SU-DHL-6 (cell line): ENCODE measurements at regions not wholly inside any gene's neighbourhood (a gene's known extent, or its start where the extent isn't known, plus 50 kb on each side); places are given as distances from the start of the nearest gene placed in this dataset.

ENCODE experiments used
- H2AFZ ChIP-seq: fragments of 200-600 bp; sonication (generic); 2 replicates; pipeline ENCODE4 v1.6.1; 2014; ENCODE audit warnings: low read depth, mild to moderate bottlenecking, moderate library complexity, mixed read lengths, antibody characterized with exemption, low read length; ENCODE audit not compliant: severe bottlenecking
- H3F3A ChIP-seq: fragments of 200-600 bp; shearing (Covaris generic); 2 replicates; pipeline ENCODE4 v1.6.0; 2016; ENCODE audit warnings: antibody characterized with exemption, mild to moderate bottlenecking; ENCODE audit not compliant: insufficient read depth
- H3K27ac ChIP-seq: fragments of 200-600 bp; sonication (generic); 2 replicates; pipeline ENCODE4 v1.5.1; 2016; ENCODE audit warnings: low read depth, mild to moderate bottlenecking, low read length, moderate library complexity, mixed read lengths
- H3K27me3 ChIP-seq: fragments of 200-600 bp; sonication (generic), shearing (Covaris generic); 2 replicates; pipeline ENCODE4 v1.6.0; 2014; ENCODE audit warnings: mild to moderate bottlenecking, low read length
- H3K36me3 ChIP-seq: fragments of 200-600 bp; sonication (generic); 2 replicates; pipeline ENCODE4 v1.6.1; 2014; ENCODE audit warnings: mild to moderate bottlenecking, low read length, mixed read lengths
- H3K4me2 ChIP-seq: fragments of 300-600, 200-600 bp; shearing (Covaris generic), sonication (generic); 2 replicates; pipeline ENCODE4 v1.6.0; 2014; ENCODE audit warnings: low read length, low read depth, mild to moderate bottlenecking; ENCODE audit not compliant: poor library complexity, severe bottlenecking
- H3K4me3 ChIP-seq: fragments of 200-600 bp; sonication (generic); 2 replicates; pipeline ENCODE4 v1.5.1; 2014; ENCODE audit warnings: antibody characterized with exemption, low read length, mild to moderate bottlenecking, mixed read lengths; ENCODE audit not compliant: insufficient read depth, poor library complexity, severe bottlenecking
- H3K79me2 ChIP-seq: fragments of 200-600 bp; sonication (generic); 2 replicates; pipeline ENCODE4 v1.6.1; 2014; ENCODE audit warnings: mild to moderate bottlenecking, low read length, moderate library complexity; ENCODE audit not compliant: insufficient read depth
- H3K9ac ChIP-seq: fragments of 200-600 bp; sonication (generic); 2 replicates; pipeline ENCODE4 v1.7.0; 2014; ENCODE audit warnings: mild to moderate bottlenecking, low read length
- H3K9me2 ChIP-seq: fragments of 200-600 bp; sonication (generic); replicated peaks from 2 replicates; pipeline ENCODE4 v1.6.1; 2014; ENCODE audit warnings: low read length; ENCODE audit not compliant: insufficient read depth
- H3K9me3 ChIP-seq: fragments of 200-600 bp; sonication (generic); 2 replicates; pipeline ENCODE4 v1.6.1; 2014; ENCODE audit warnings: low read length, mixed read lengths; ENCODE audit not compliant: insufficient read depth
- H4K20me1 ChIP-seq: fragments of 200-600 bp; sonication (generic); 2 replicates; pipeline ENCODE4 v1.6.1; 2014; ENCODE audit warnings: low read depth, mild to moderate bottlenecking, antibody characterized with exemption, low read length, moderate library complexity, mixed read lengths
- CTCF ChIP-seq: fragments of 200-600 bp; sonication (generic); IDR thresholded peaks from one replicate; pipeline ENCODE4 v1.5.1; 2017; ENCODE audit warnings: antibody characterized with exemption, mild to moderate bottlenecking, low read length, moderate library complexity; ENCODE audit not compliant: insufficient read depth, poor library complexity, severe bottlenecking
- EZH2phosphoT487 ChIP-seq: fragments of 200-600 bp; sonication (generic), shearing (Covaris generic); conservative IDR thresholded peaks from 2 replicates; pipeline ENCODE4 v1.6.1; 2018; ENCODE audit warnings: mild to moderate bottlenecking, antibody characterized with exemption, low read length, moderate library complexity, mixed read lengths

GRCh38 chr17:64783556-64784352, 121.6 kb upstream of the SMURF2 start:
- no peak overlapping the region for H2AFZ ChIP-seq
- no peak for TF ChIP-seq EZH2phosphoT487
- TF ChIP-seq CTCF, result no peak
- H3K36me3 ChIP-seq, result no peaks in the 10 kb centered on the region
- no peak overlapping the region for H3K4me2 ChIP-seq
- no peaks in the 10 kb centered on the region for H3K9me3 ChIP-seq
- H3K4me3 ChIP-seq, result no peak overlapping the region
- H3K27me3 ChIP-seq, result no peaks in the 10 kb centered on the region
- H3K9ac ChIP-seq, result no peak overlapping the region
- H3K27ac ChIP-seq, result no peak overlapping the region
- no peaks in the 10 kb centered on the region for H3K79me2 ChIP-seq
- no peaks in the 10 kb centered on the region for H3F3A ChIP-seq
- no peaks in the 10 kb centered on the region for H4K20me1 ChIP-seq
- H3K9me2 ChIP-seq, result no peaks in the 10 kb centered on the region

- TF ChIP-seq CTCF (no peak), EZH2phosphoT487 (no peak)
- no peaks in the 10 kb centered on the region for H3K79me2 ChIP-seq
- H2AFZ ChIP-seq, result no peak overlapping the region
- no peaks in the 10 kb centered on the region for H4K20me1 ChIP-seq
- no peaks in the 10 kb centered on the region for H3K36me3 ChIP-seq
- H3K27me3 ChIP-seq, result no peaks in the 10 kb centered on the region
- H3K9ac ChIP-seq, result no peak overlapping the region
- H3K9me3 ChIP-seq, result no peaks in the 10 kb centered on the region
- H3K4me2 ChIP-seq, result no peak overlapping the region
- no peaks in the 10 kb centered on the region for H3K9me2 ChIP-seq
- H3K4me3 ChIP-seq, result no peak overlapping the region
- no peak overlapping the region for H3K27ac ChIP-seq
- no peaks in the 10 kb centered on the region for H3F3A ChIP-seq
Measured at GRCh38 chr17:64783031-64783461, 120.9 kb upstream of the SMURF2 start.

- Histone ChIP-seq H3K9ac (no peak overlapping the region), H3K4me2 (no peak overlapping the region), H3K27me3 (no peaks in the 10 kb centered on the region), H2AFZ (no peak overlapping the region), H3K79me2 (no peaks in the 10 kb centered on the region), H3F3A (0 out of 2 replicates have a peak, but pooled peaks cover 6% of the 10 kb centered on the region), H3K4me3 (no peak overlapping the region), H3K36me3 (no peaks in the 10 kb centered on the region), H3K27ac (no peak overlapping the region), H3K9me2 (no peaks in the 10 kb centered on the region), H4K20me1 (no peaks in the 10 kb centered on the region), H3K9me3 (no peaks in the 10 kb centered on the region)
- no peak for TF ChIP-seq CTCF
- TF ChIP-seq EZH2phosphoT487, result no peak
Measured at GRCh38 chr17:64781810-64782555, 119.9 kb upstream of the SMURF2 start.
